ENCODE measurements at regions not wholly inside any gene's neighbourhood (a gene's known extent, or its start where the extent isn't known, plus 50 kb on each side); places are given as distances from the start of the nearest gene placed in this dataset.

DNA sequence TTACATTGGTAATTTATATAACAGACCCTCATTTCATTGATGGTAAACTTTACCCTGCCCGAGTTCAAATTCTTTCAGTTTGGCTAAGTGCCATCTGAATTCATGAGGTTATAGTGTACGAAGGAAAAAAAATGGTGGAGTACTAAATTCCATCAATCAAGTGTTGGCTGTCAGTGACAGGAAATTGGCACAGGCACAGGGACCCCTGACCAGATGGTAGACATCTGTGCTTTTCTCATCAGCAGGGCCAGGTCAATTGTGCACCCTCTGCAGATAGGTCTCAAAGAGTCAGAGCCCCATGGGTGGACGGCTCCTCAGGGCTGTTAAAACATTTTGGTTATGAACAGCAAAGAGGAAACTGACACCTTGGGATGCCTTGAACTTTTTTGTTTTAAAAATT lies 439.2 kb downstream of the SETBP1 start:
- Histone ChIP-seq H3K4me3 (ENCODE audit: control insufficient read depth in 1 of 7, extremely low read depth in 1 of 7, insufficient read depth in 4 of 7, low read depth in 2 of 7, low read length in 6 of 7) (no peak overlapping the region), H3K36me3 (ENCODE audit: control insufficient read depth in 4 of 4, insufficient read depth in 4 of 4, low read length in 3 of 4) (no peaks in the 10 kb centered on the region), H3K27me3 (replicated peaks in 2 of 5; ENCODE audit: control insufficient read depth in 4 of 5, insufficient read depth in 5 of 5, low read length in 4 of 5) (no peaks in the 10 kb centered on the region), H3K9me3 (ENCODE audit: control extremely low read depth in 1 of 5, control insufficient read depth in 4 of 5, insufficient read depth in 2 of 5, low read depth in 1 of 5, low read length in 4 of 5) (no peaks in the 10 kb centered on the region), H3K4me1 (ENCODE audit: control extremely low read depth in 1 of 4, control insufficient read depth in 4 of 4, insufficient read depth in 4 of 4, low read length in 3 of 4) (peaks cover 0 to 9% (median 4%) of the 10 kb centered on the region in 4 experiments), H3K27ac (ENCODE audit: insufficient read depth in 1 of 2, low read depth in 1 of 2, low read length in 2 of 2, poor library complexity in 1 of 2, severe bottlenecking in 2 of 2) (no peak overlapping the region)
- WGBS (ENCODE audit: insufficient coverage): 9% methylated on average over 1 of the region's 3 CpGs
- POLR2A ChIA-PET: no interaction called here
- DNase-seq: no peak
- CTCF ChIA-PET: no interaction called here

GRCh38 chr18:45121146-45121545 lies 440.5 kb downstream of the SETBP1 start:
- CTCF ChIA-PET: no interaction called here
- WGBS (ENCODE audit: insufficient coverage): 100% methylated on average over 1 of the region's 1 CpG
- no peaks in the 10 kb centered on the region for H3K9me3 ChIP-seq (ENCODE audit: control extremely low read depth in 1 of 5, control insufficient read depth in 4 of 5, insufficient read depth in 2 of 5, low read depth in 1 of 5, low read length in 4 of 5)
- H3K4me1 ChIP-seq (ENCODE audit: control extremely low read depth in 1 of 4, control insufficient read depth in 4 of 4, insufficient read depth in 4 of 4, low read length in 3 of 4): peaks cover 0 to 6% (median 4%) of the 10 kb centered on the region in 4 experiments
- POLR2A ChIA-PET: no interaction called here
- H3K36me3 ChIP-seq (ENCODE audit: control insufficient read depth in 4 of 4, insufficient read depth in 4 of 4, low read length in 3 of 4): no peaks in the 10 kb centered on the region
- no peak overlapping the region for H3K4me3 ChIP-seq (ENCODE audit: control insufficient read depth in 1 of 7, extremely low read depth in 1 of 7, insufficient read depth in 4 of 7, low read depth in 2 of 7, low read length in 6 of 7)
- H3K27me3 ChIP-seq (replicated peaks in 2 of 5; ENCODE audit: control insufficient read depth in 4 of 5, insufficient read depth in 5 of 5, low read length in 4 of 5): no peaks in the 10 kb centered on the region
- H3K27ac ChIP-seq (ENCODE audit: insufficient read depth in 1 of 2, low read depth in 1 of 2, low read length in 2 of 2, poor library complexity in 1 of 2, severe bottlenecking in 2 of 2): no peak overlapping the region
- DNase-seq: no peak

- no peaks in the 10 kb centered on the region for H3K27me3 ChIP-seq (replicated peaks in 2 of 5; ENCODE audit: control insufficient read depth in 4 of 5, insufficient read depth in 5 of 5, low read length in 4 of 5)
- H3K36me3 ChIP-seq (ENCODE audit: control insufficient read depth in 4 of 4, insufficient read depth in 4 of 4, low read length in 3 of 4): no peaks in the 10 kb centered on the region
- ChIA-PET CTCF (interaction anchor here (0.5 to 2.0 kb wide), 2 partner anchors 27 to 90 kb away, joined by 3 to 5 read pairs; no protein-coding TSS in a partner anchor), POLR2A (no interaction called here)
- peaks cover 0 to 6% (median 4%) of the 10 kb centered on the region in 4 experiments for H3K4me1 ChIP-seq (ENCODE audit: control extremely low read depth in 1 of 4, control insufficient read depth in 4 of 4, insufficient read depth in 4 of 4, low read length in 3 of 4)
- no peak overlapping the region for H3K27ac ChIP-seq (ENCODE audit: insufficient read depth in 1 of 2, low read depth in 1 of 2, low read length in 2 of 2, poor library complexity in 1 of 2, severe bottlenecking in 2 of 2)
- DNase-seq: no peak
- no peak overlapping the region for H3K4me3 ChIP-seq (ENCODE audit: control insufficient read depth in 1 of 7, extremely low read depth in 1 of 7, insufficient read depth in 4 of 7, low read depth in 2 of 7, low read length in 6 of 7)
- WGBS (ENCODE audit: insufficient coverage): 100% methylated on average over 1 of the region's 1 CpG
- H3K9me3 ChIP-seq (ENCODE audit: control extremely low read depth in 1 of 5, control insufficient read depth in 4 of 5, insufficient read depth in 2 of 5, low read depth in 1 of 5, low read length in 4 of 5): no peaks in the 10 kb centered on the region
Measured at GRCh38 chr18:45122506-45122905, 441.8 kb downstream of the SETBP1 start.

GRCh38 chr18:45127405-45127804 lies 446.7 kb downstream of the SETBP1 start:
- Histone ChIP-seq H3K27me3 (replicated peaks in 2 of 5; ENCODE audit: control insufficient read depth in 4 of 5, insufficient read depth in 5 of 5, low read length in 4 of 5) (no peaks in the 10 kb centered on the region), H3K36me3 (ENCODE audit: control insufficient read depth in 4 of 4, insufficient read depth in 4 of 4, low read length in 3 of 4) (no peaks in the 10 kb centered on the region), H3K4me1 (ENCODE audit: control extremely low read depth in 1 of 4, control insufficient read depth in 4 of 4, insufficient read depth in 4 of 4, low read length in 3 of 4) (no peaks in the 10 kb centered on the region), H3K4me3 (ENCODE audit: control insufficient read depth in 1 of 7, extremely low read depth in 1 of 7, insufficient read depth in 4 of 7, low read depth in 2 of 7, low read length in 6 of 7) (no peak overlapping the region), H3K9me3 (ENCODE audit: control extremely low read depth in 1 of 5, control insufficient read depth in 4 of 5, insufficient read depth in 2 of 5, low read depth in 1 of 5, low read length in 4 of 5) (no peaks in the 10 kb centered on the region), H3K27ac (ENCODE audit: insufficient read depth in 1 of 2, low read depth in 1 of 2, low read length in 2 of 2, poor library complexity in 1 of 2, severe bottlenecking in 2 of 2) (no peak overlapping the region)
- POLR2A ChIA-PET: no interaction called here
- DNase-seq: no peak
- CTCF ChIA-PET: interaction anchor here (1.2 kb wide), 1 partner anchor 11 kb away, joined by 4 read pairs; no protein-coding TSS in a partner anchor

DNA sequence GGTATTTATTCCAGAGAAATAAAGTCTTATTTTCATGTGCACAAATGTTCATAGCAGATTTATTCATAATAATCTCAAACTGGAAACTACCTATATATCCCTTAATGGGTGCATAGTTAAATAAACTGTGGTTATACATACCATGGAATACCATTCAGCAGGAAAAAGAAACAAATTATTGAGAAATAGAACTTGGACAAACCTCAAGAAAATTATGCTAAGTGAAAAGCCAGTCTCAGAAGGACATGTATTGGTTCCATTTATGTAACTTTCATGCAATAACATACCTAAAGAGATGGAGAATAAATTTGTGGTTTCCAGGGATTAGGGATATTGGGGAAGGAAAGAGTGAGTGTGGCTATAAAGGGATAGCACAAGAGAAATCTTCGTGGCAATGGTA lies 452.6 kb downstream of the SETBP1 start:
- ChIA-PET POLR2A (no interaction called here), CTCF (no interaction called here)
- WGBS (ENCODE audit: insufficient coverage): no CpG with 5 or more reads among the region's 1 CpG
- Histone ChIP-seq H3K9me3 (ENCODE audit: control extremely low read depth in 1 of 5, control insufficient read depth in 4 of 5, insufficient read depth in 2 of 5, low read depth in 1 of 5, low read length in 4 of 5) (no peaks in the 10 kb centered on the region), H3K27ac (ENCODE audit: insufficient read depth in 1 of 2, low read depth in 1 of 2, low read length in 2 of 2, poor library complexity in 1 of 2, severe bottlenecking in 2 of 2) (no peak overlapping the region), H3K4me1 (ENCODE audit: control extremely low read depth in 1 of 4, control insufficient read depth in 4 of 4, insufficient read depth in 4 of 4, low read length in 3 of 4) (peaks cover 5 to 10% (median 8%) of the 10 kb centered on the region in 4 experiments), H3K27me3 (replicated peaks in 2 of 5; ENCODE audit: control insufficient read depth in 4 of 5, insufficient read depth in 5 of 5, low read length in 4 of 5) (no peaks in the 10 kb centered on the region), H3K36me3 (ENCODE audit: control insufficient read depth in 4 of 4, insufficient read depth in 4 of 4, low read length in 3 of 4) (no peaks in the 10 kb centered on the region), H3K4me3 (ENCODE audit: control insufficient read depth in 1 of 7, extremely low read depth in 1 of 7, insufficient read depth in 4 of 7, low read depth in 2 of 7, low read length in 6 of 7) (no peak overlapping the region)
- DNase-seq: no peak

GRCh38 chr18:45136381-45137086 lies 455.8 kb downstream of the SETBP1 start:
- 94% methylated on average over 3 of the region's 3 CpGs for WGBS (ENCODE audit: insufficient coverage)
- Histone ChIP-seq H3K36me3 (ENCODE audit: control insufficient read depth in 4 of 4, insufficient read depth in 4 of 4, low read length in 3 of 4) (no peaks in the 10 kb centered on the region), H3K27me3 (replicated peaks in 2 of 5; ENCODE audit: control insufficient read depth in 4 of 5, insufficient read depth in 5 of 5, low read length in 4 of 5) (no peaks in the 10 kb centered on the region), H3K4me3 (ENCODE audit: control insufficient read depth in 1 of 7, extremely low read depth in 1 of 7, insufficient read depth in 4 of 7, low read depth in 2 of 7, low read length in 6 of 7) (no peak overlapping the region), H3K27ac (ENCODE audit: insufficient read depth in 1 of 2, low read depth in 1 of 2, low read length in 2 of 2, poor library complexity in 1 of 2, severe bottlenecking in 2 of 2) (no peak overlapping the region), H3K4me1 (ENCODE audit: control extremely low read depth in 1 of 4, control insufficient read depth in 4 of 4, insufficient read depth in 4 of 4, low read length in 3 of 4) (peaks cover 5 to 10% (median 8%) of the 10 kb centered on the region in 4 experiments), H3K9me3 (ENCODE audit: control extremely low read depth in 1 of 5, control insufficient read depth in 4 of 5, insufficient read depth in 2 of 5, low read depth in 1 of 5, low read length in 4 of 5) (peaks cover 0 to 7% (median 0%) of the 10 kb centered on the region in 5 experiments)
- ChIA-PET CTCF (interaction anchor here (1.5 kb wide), 1 partner anchor 20 kb away, joined by 4 read pairs; no protein-coding TSS in a partner anchor), POLR2A (no interaction called here)
- peak in 1 of 3 donors; percentile 19 for DNase-seq

- DNase-seq: peak in 2 of 3 donors; percentile 26 to 51
- Histone ChIP-seq H3K4me1 (ENCODE audit: control extremely low read depth in 1 of 4, control insufficient read depth in 4 of 4, insufficient read depth in 4 of 4, low read length in 3 of 4) (peaks cover 5 to 10% (median 8%) of the 10 kb centered on the region in 4 experiments), H3K4me3 (ENCODE audit: control insufficient read depth in 1 of 7, extremely low read depth in 1 of 7, insufficient read depth in 4 of 7, low read depth in 2 of 7, low read length in 6 of 7) (no peak overlapping the region), H3K9me3 (ENCODE audit: control extremely low read depth in 1 of 5, control insufficient read depth in 4 of 5, insufficient read depth in 2 of 5, low read depth in 1 of 5, low read length in 4 of 5) (peaks cover 0 to 7% (median 0%) of the 10 kb centered on the region in 5 experiments), H3K27me3 (replicated peaks in 2 of 5; ENCODE audit: control insufficient read depth in 4 of 5, insufficient read depth in 5 of 5, low read length in 4 of 5) (no peaks in the 10 kb centered on the region), H3K36me3 (ENCODE audit: control insufficient read depth in 4 of 4, insufficient read depth in 4 of 4, low read length in 3 of 4) (no peaks in the 10 kb centered on the region), H3K27ac (ENCODE audit: insufficient read depth in 1 of 2, low read depth in 1 of 2, low read length in 2 of 2, poor library complexity in 1 of 2, severe bottlenecking in 2 of 2) (no peak overlapping the region)
- ChIA-PET POLR2A (no interaction called here), CTCF (interaction anchor here (1.5 kb wide), 1 partner anchor 20 kb away, joined by 4 read pairs; no protein-coding TSS in a partner anchor)
Measured at GRCh38 chr18:45137087-45137419, 456.4 kb downstream of the SETBP1 start.
